K562 (cell line): ENCODE measurements at regions not wholly inside any gene's neighbourhood (a gene's known extent, or its start where the extent isn't known, plus 50 kb on each side); places are given as distances from the start of the nearest gene placed in this dataset.

ENCODE experiments used
- ATAC-seq: fragments of 200-7000 bp; cut with Tn5 transposase; 3 replicates; pipeline ENCODE4 v1.9.1; 2020; ENCODE audit warnings: moderate library complexity
- BruUV-seq: library from RNA; stranded (reverse); fragments of 400-500 nt; replicated peaks from 2 replicates; lab custom pipeline; 2021; lab: Mats Ljungman, UMichigan
- CTCF ChIA-PET: fragments of 300-600 bp; formaldehyde crosslinking; extraction: SDS; loops from one replicate; lab custom pipeline; 2021; ENCODE audit warnings: low intra/inter-chr PET ratio; lab: Yijun Ruan, JAX
- POLR2A ChIA-PET: fragments of 300-600, 350-650 bp; sonication (Branson Sonifier 250); formaldehyde crosslinking; extraction: SDS; loops from one replicate; lab custom pipeline; 2021; ENCODE audit warnings: antibody characterized with exemption, inconsistent platforms; lab: Yijun Ruan, JAX
- DNase-seq, 4 experiments: peaks; one replicate each; pipeline versions ENCODE4 v3.0.0 to v3.0.0-alpha.2; 2011 to 2018; ENCODE audit warnings: low spot score in 3 of 4, mixed read lengths in 3 of 4; ENCODE audit errors: extremely low read depth in 1 of 4
- FAIRE-seq: peaks from 2 replicates; lab custom pipeline; 2011; peaks lifted over from hg19 to GRCh38; lab: Jason Lieb, UNC
- H2AFZ ChIP-seq: 2 replicates; pipeline ENCODE4 v1.6.0; 2011; ENCODE audit warnings: low read depth, low read length, control low read depth, inconsistent platforms
- H3K27ac ChIP-seq: fragments of 200-600 bp; 3 replicates; pipeline ENCODE4 v1.8.0; 2011; ENCODE audit warnings: low read depth, mild to moderate bottlenecking, control low read depth, inconsistent platforms, low read length, moderate library complexity, mixed read lengths; ENCODE audit errors: extremely low read depth
- H3K27me3 ChIP-seq, 2 experiments: fragments of 300-600 bp in 1 of 2; 2 replicates in 1 of 2; 3 replicates in 1 of 2; pipeline versions ENCODE4 v1.6.0 to v1.8.0; 2011; ENCODE audit warnings: inconsistent platforms in 2 of 2, low read length in 2 of 2, mild to moderate bottlenecking in 1 of 2, mixed read lengths in 1 of 2, moderate library complexity in 1 of 2; ENCODE audit not compliant: control insufficient read depth in 2 of 2, insufficient read depth in 2 of 2
- H3K36me3 ChIP-seq: fragments of 300-600 bp; 3 replicates; pipeline ENCODE4 v1.8.0; 2011; ENCODE audit warnings: mild to moderate bottlenecking, low read length, inconsistent platforms; ENCODE audit not compliant: control insufficient read depth, insufficient read depth
- H3K4me1 ChIP-seq, 2 experiments: fragments of 200-600 bp in 1 of 2; replicated peaks in 1 of 2; 2 replicates in 1 of 2; 3 replicates in 1 of 2; pipeline versions ENCODE4 v1.5.1 to v1.8.0; 2011; ENCODE audit warnings: inconsistent platforms in 2 of 2, low read length in 2 of 2, mild to moderate bottlenecking in 1 of 2, mixed read lengths in 1 of 2, moderate library complexity in 1 of 2; ENCODE audit not compliant: control insufficient read depth in 2 of 2, insufficient read depth in 2 of 2
- H3K4me2 ChIP-seq: 2 replicates; pipeline ENCODE4 v1.6.1; 2011; ENCODE audit warnings: low read length, control low read depth, inconsistent platforms, mixed read lengths; ENCODE audit not compliant: insufficient read depth
- H3K4me3 ChIP-seq: fragments of 200-600 bp; sonication (generic), shearing (Covaris generic); 2 replicates; pipeline ENCODE4 v1.5.1; 2016; ENCODE audit warnings: control low read depth, inconsistent platforms
- H3K79me2 ChIP-seq: fragments of 200-600 bp; 3 replicates; pipeline ENCODE4 v1.8.0; 2011; ENCODE audit warnings: low read length, inconsistent platforms; ENCODE audit not compliant: control insufficient read depth, insufficient read depth
- H3K9ac ChIP-seq, 2 experiments: 2 replicates each; pipeline versions ENCODE4 v1.6.0 to v1.6.1; 2011; ENCODE audit warnings: low read depth in 2 of 2, low read length in 2 of 2, control low read depth in 1 of 2, inconsistent platforms in 1 of 2, mild to moderate bottlenecking in 1 of 2, mixed read lengths in 1 of 2; ENCODE audit not compliant: insufficient read depth in 1 of 2
- H3K9me1 ChIP-seq: one replicate; pipeline ENCODE4 v1.6.0; 2011; ENCODE audit warnings: inconsistent platforms, mild to moderate bottlenecking, low read length, moderate library complexity; ENCODE audit not compliant: control insufficient read depth, insufficient read depth
- H3K9me3 ChIP-seq: replicated peaks from 2 replicates; pipeline ENCODE4 v1.5.1; 2011; ENCODE audit warnings: low read depth, low read length, inconsistent platforms; ENCODE audit not compliant: control insufficient read depth, insufficient read depth
- H4K20me1 ChIP-seq: replicated peaks from 2 replicates; pipeline ENCODE4 v1.6.1; 2011; ENCODE audit warnings: low read length, inconsistent platforms, mixed read lengths; ENCODE audit not compliant: control insufficient read depth, insufficient read depth
- ARID3B ChIP-seq: fragments of 250-450 bp; sonication (Bioruptor Pico); IDR thresholded peaks from 2 replicates; pipeline ENCODE4 v1.4.0; 2020; ENCODE audit warnings: borderline replicate concordance
- CHD2 ChIP-seq: IDR thresholded peaks from 2 replicates; pipeline ENCODE4 v1.6.1; 2011; ENCODE audit warnings: low read depth, low read length
- KAT8 ChIP-seq: fragments of 450-650 bp; IDR thresholded peaks from 2 replicates; pipeline ENCODE4 v1.6.1; 2016; ENCODE audit warnings: low read depth, mild to moderate bottlenecking
- MIER1 ChIP-seq: fragments of 450-650 bp; IDR thresholded peaks from 2 replicates; pipeline ENCODE4 v1.6.1; 2016; ENCODE audit warnings: antibody characterized with exemption, mild to moderate bottlenecking, low read depth
- NR1H2 ChIP-seq: sonication (generic); formaldehyde crosslinking; IDR thresholded peaks from 2 replicates; pipeline ENCODE4 v1.4.0; 2020; ENCODE audit warnings: mild to moderate bottlenecking, missing genetic modification reagents
- NR4A1 ChIP-seq, 2 experiments: fragments of 250-450 bp in 1 of 2; fragments of 450-650 bp in 1 of 2; sonication (Bioruptor Pico) in 1 of 2; IDR thresholded peaks; 2 replicates each; pipeline versions ENCODE4 v1.4.0 to v1.6.1; 2016 to 2020; ENCODE audit warnings: mild to moderate bottlenecking in 2 of 2, missing compliant biosample characterization in 1 of 2, missing genetic modification characterization in 1 of 2, moderate library complexity in 1 of 2
- SMC3 ChIP-seq: conservative IDR thresholded peaks from 2 replicates; pipeline ENCODE4 v1.6.1; 2011; ENCODE audit warnings: low read depth, low read length, improper control_type of control experiment; ENCODE audit not compliant: insufficient read depth
- TCF3 ChIP-seq: sonication (generic); formaldehyde crosslinking; IDR thresholded peaks from 2 replicates; pipeline ENCODE4 v1.4.0; 2020; ENCODE audit warnings: mild to moderate bottlenecking, missing genetic modification reagents
- TRIM24 ChIP-seq, 2 experiments: fragments of 450-650 bp; IDR thresholded peaks; 2 replicates each; pipeline ENCODE4 v1.6.1; 2016
- ZKSCAN1 ChIP-seq: fragments of 150-350 bp; IDR thresholded peaks from 2 replicates; pipeline ENCODE4 v1.6.1; 2016; ENCODE audit warnings: low read depth, low read length
- ZNF217 ChIP-seq: sonication (generic); formaldehyde crosslinking; IDR thresholded peaks from 2 replicates; pipeline ENCODE4 v1.8.0; 2022; ENCODE audit warnings: mild to moderate bottlenecking, missing genetic modification reagents
- ZNF740 ChIP-seq, 3 experiments: fragments of 200-800 bp in 1 of 3; sonication (Bioruptor generic) in 1 of 3; sonication (generic) in 1 of 3; formaldehyde crosslinking in 1 of 3; IDR thresholded peaks; 2 replicates each; pipeline versions ENCODE4 v1.6.1 to v1.8.0; 2016 to 2022; ENCODE audit warnings: mild to moderate bottlenecking in 2 of 3, missing compliant biosample characterization in 2 of 3, missing genetic modification characterization in 2 of 3, missing genetic modification reagents in 1 of 3
- WGBS: fragments of 100-300 bp; shearing (Covaris generic); methylation state at CpG from one replicate; pipeline ENCODE4 v1.1.6; 2016; ENCODE audit warnings: low coverage, mixed read lengths; ENCODE audit not compliant: insufficient coverage; ENCODE audit errors: missing lambda C conversion rate; 5-methylcytosine and 5-hydroxymethylcytosine counted together
- in situ Hi-C: fragments of 300-500 bp; cut with MboI; formaldehyde crosslinking; loops from 4 replicates; pipeline ENCODE4 v1.15.0; 2018; ENCODE audit warnings: inconsistent platforms, mixed read lengths
- intact Hi-C: fragments of 100-400 bp; cut with micrococcal nuclease; formaldehyde crosslinking; loops from 2 replicates; pipeline ENCODE4 v1.14.2; 2022
- TF ChIP-seq, protein P1 (sequence below): sonication (generic); formaldehyde crosslinking; IDR thresholded peaks from 2 replicates; pipeline ENCODE4 v1.8.0; 2022; ENCODE audit warnings: mild to moderate bottlenecking, missing genetic modification reagents

DNA sequence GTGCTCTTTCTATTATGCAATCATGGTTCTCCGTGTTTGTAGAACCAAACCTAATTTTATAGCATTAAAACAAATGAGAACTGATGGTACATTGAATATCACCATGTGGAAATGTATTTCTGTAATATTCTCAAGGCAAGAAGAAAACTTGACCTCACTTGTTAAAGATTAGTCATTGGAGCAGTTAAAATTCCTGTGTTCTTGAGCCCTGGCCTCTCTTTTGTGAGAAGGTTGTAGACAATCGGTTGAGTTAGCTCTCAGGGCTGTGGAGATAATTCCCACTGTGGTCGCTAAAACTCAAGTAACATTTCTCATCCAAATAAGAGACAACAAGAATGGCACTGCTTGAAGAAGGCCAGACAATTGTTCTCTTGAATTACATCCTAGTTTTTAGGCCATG lies 216.0 kb upstream of the KLF4 start:
- 0% methylated on average over 3 of the region's 3 CpGs for WGBS
- no peak overlapping the region for H2AFZ ChIP-seq
- no TSS peak for BruUV-seq
- ChIA-PET POLR2A (no interaction called here), CTCF (no interaction called here)
- FAIRE-seq, result no peak
- TF ChIP-seq NR4A1 (CRISPR knock-in tag; IDR thresholded peaks at IDR 0.05) (no peak), NR4A1 (tag; IDR thresholded peaks at IDR 0.05) (no peak), ZNF740 (CRISPR knock-in tag; IDR thresholded peaks at IDR 0.05) (no peak), ZNF740 (tag; IDR thresholded peaks at IDR 0.05) (no peak)
- H3K4me1 ChIP-seq, result peaks cover 0 to 22% of the 10 kb centered on the region in 2 experiments; a peak in 2 of 5 replicates
- H3K4me2 ChIP-seq, result no peak overlapping the region
- DNase-seq, result no peak
- in situ Hi-C loops (no loop called here), intact Hi-C loops (no loop called here)
- H3K9me1 ChIP-seq, result no peaks in the 10 kb centered on the region
- H4K20me1 ChIP-seq, result no peaks in the 10 kb centered on the region
- H3K27ac ChIP-seq, result no peak overlapping the region
- H3K79me2 ChIP-seq, result no peaks in the 10 kb centered on the region
- no peak overlapping the region for H3K4me3 ChIP-seq
- H3K9me3 ChIP-seq, result no peaks in the 10 kb centered on the region
- no peak overlapping the region for H3K9ac ChIP-seq
- H3K36me3 ChIP-seq, result no peaks in the 10 kb centered on the region
- H3K27me3 ChIP-seq, result no peaks in the 10 kb centered on the region; a peak in 3 of 5 replicates
- no peak for ATAC-seq

DNA sequence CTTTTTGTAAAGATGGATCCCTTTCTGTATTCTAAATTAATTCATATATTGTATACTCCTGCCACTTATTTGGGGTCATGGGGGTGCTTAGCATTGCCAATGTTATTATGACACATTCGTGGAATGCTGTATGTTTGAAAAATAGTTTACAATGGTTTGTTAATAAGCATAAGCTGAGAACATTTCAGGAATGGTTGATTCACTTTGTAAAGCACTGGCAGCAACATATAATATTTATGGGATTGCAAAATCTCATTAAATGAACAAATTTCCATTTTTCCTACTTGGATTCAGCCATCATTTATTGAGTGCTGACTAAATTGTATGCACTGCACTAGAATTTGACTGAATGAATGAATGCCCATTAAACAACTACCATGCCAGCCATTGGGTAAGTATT lies 215.2 kb upstream of the KLF4 start:
- no peak overlapping the region for H3K4me3 ChIP-seq
- H3K4me1 ChIP-seq, result peaks cover 0 to 22% of the 10 kb centered on the region in 2 experiments; a peak in 2 of 5 replicates
- no peaks in the 10 kb centered on the region; a peak in 2 of 5 replicates for H3K27me3 ChIP-seq
- no peaks in the 10 kb centered on the region for H3K9me1 ChIP-seq
- WGBS, result 0% methylated on average over 1 of the region's 1 CpG
- POLR2A ChIA-PET, result interaction anchor here (0.6 kb wide), 1 partner anchor 296 kb away, joined by 4 read pairs; no protein-coding TSS in a partner anchor
- in situ Hi-C loops, result no loop called here
- H3K9me3 ChIP-seq, result no peaks in the 10 kb centered on the region
- no peaks in the 10 kb centered on the region for H3K36me3 ChIP-seq
- no peak for TF ChIP-seq ARID3B
- no peak for TF ChIP-seq SMC3
- no peak for TF ChIP-seq TCF3 (CRISPR knock-in tag)
- no peak for TF ChIP-seq ZNF217
- no peak for TF ChIP-seq TRIM24 (IDR thresholded peaks at IDR 0.05)
- no peak for TF ChIP-seq ZKSCAN1
- TF ChIP-seq NR1H2, result no peak
- TF ChIP-seq, protein P1, sequence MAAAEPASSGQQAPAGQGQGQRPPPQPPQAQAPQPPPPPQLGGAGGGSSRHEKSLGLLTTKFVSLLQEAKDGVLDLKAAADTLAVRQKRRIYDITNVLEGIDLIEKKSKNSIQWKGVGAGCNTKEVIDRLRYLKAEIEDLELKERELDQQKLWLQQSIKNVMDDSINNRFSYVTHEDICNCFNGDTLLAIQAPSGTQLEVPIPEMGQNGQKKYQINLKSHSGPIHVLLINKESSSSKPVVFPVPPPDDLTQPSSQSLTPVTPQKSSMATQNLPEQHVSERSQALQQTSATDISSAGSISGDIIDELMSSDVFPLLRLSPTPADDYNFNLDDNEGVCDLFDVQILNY (CRISPR knock-in tag), result no peak
- no peak for TF ChIP-seq KAT8
- no peak for TF ChIP-seq MIER1
- no peak for TF ChIP-seq CHD2
- TF ChIP-seq, all 486 proteins: peak for 0
- BruUV-seq, result no TSS peak
- no peak overlapping the region for H3K27ac ChIP-seq
- no peak overlapping the region for H3K9ac ChIP-seq
- H3K79me2 ChIP-seq, result no peaks in the 10 kb centered on the region
- DNase-seq, result no peak
- intact Hi-C loops, result no loop called here
- no peaks in the 10 kb centered on the region for H4K20me1 ChIP-seq
- FAIRE-seq, result no peak
- no peak overlapping the region for H2AFZ ChIP-seq
- no peak overlapping the region for H3K4me2 ChIP-seq
- no peak for ATAC-seq
- CTCF ChIA-PET, result no interaction called here
